ENCODE measurements at regions not wholly inside any gene's neighbourhood (a gene's known extent, or its start where the extent isn't known, plus 50 kb on each side); places are given as distances from the start of the nearest gene placed in this dataset.
"Not testable (repeated sequence)": the region's sequence is repeated elsewhere in the genome, so short reads cannot be mapped to it uniquely, and the experiment has no call there.

GRCh38 chr19:23560051-23560450 is 127.0 kb downstream of the ZNF675 start:
- H3K27ac ChIP-seq = no peak overlapping the region
- intact Hi-C loops (cut with DNase I; ENCODE audit: low total_unique reads) = no loop called here
- no peaks in the 10 kb centered on the region for H3K9me3 ChIP-seq
- H3K36me3 ChIP-seq (ENCODE audit: low read depth, missing control alignments) = no peaks in the 10 kb centered on the region
- no peak for DNase-seq
- WGBS, 2 donors = 85 to 94% methylated on average over 2 of the region's 2 CpGs
- TF ChIP-seq CTCF (IDR thresholded peaks at IDR 0.05) (no peak), POLR2A (IDR thresholded peaks at IDR 0.05) (no peak)
- no peaks in the 10 kb centered on the region for H3K27me3 ChIP-seq
- H3K4me1 ChIP-seq = no peaks in the 10 kb centered on the region
- no peak overlapping the region for H3K4me3 ChIP-seq

GRCh38 chr19:23558541-23558940 is 128.5 kb downstream of the ZNF675 start:
- no peaks in the 10 kb centered on the region for H3K9me3 ChIP-seq
- H3K36me3 ChIP-seq (ENCODE audit: low read depth, missing control alignments) = no peaks in the 10 kb centered on the region
- H3K27me3 ChIP-seq = no peaks in the 10 kb centered on the region
- no peak for TF ChIP-seq CTCF (IDR thresholded peaks at IDR 0.05)
- no peak for TF ChIP-seq POLR2A (IDR thresholded peaks at IDR 0.05)
- H3K27ac ChIP-seq = no peak overlapping the region
- 78 to 82% methylated on average over 4 of the region's 4 CpGs for WGBS, 2 donors
- no peak for DNase-seq
- intact Hi-C loops (cut with DNase I; ENCODE audit: low total_unique reads) = no loop called here
- H3K4me3 ChIP-seq = no peak overlapping the region
- H3K4me1 ChIP-seq = no peaks in the 10 kb centered on the region

- Histone ChIP-seq H3K27me3 (no peaks in the 10 kb centered on the region), H3K9me3 (no peaks in the 10 kb centered on the region), H3K36me3 (ENCODE audit: low read depth, missing control alignments) (no peaks in the 10 kb centered on the region), H3K4me3 (no peak overlapping the region), H3K4me1 (no peaks in the 10 kb centered on the region), H3K27ac (no peak overlapping the region)
- TF ChIP-seq POLR2A (IDR thresholded peaks at IDR 0.05) (no peak), CTCF (IDR thresholded peaks at IDR 0.05) (no peak)
- no peak for DNase-seq
- 62 to 76% methylated on average over 5 of the region's 5 CpGs for WGBS, 2 donors
- intact Hi-C loops (cut with DNase I; ENCODE audit: low total_unique reads) = no loop called here
Observed at GRCh38 chr19:23557381-23557780, 129.6 kb downstream of the ZNF675 start.

- 84 to 97% methylated on average over 1 of the region's 1 CpG for WGBS, 2 donors
- no peaks in the 10 kb centered on the region for H3K36me3 ChIP-seq (ENCODE audit: low read depth, missing control alignments)
- TF ChIP-seq POLR2A (IDR thresholded peaks at IDR 0.05) (no peak), CTCF (IDR thresholded peaks at IDR 0.05) (no peak)
- DNase-seq = no peak
- intact Hi-C loops (cut with DNase I; ENCODE audit: low total_unique reads) = no loop called here
- H3K9me3 ChIP-seq = no peaks in the 10 kb centered on the region
- no peak overlapping the region for H3K27ac ChIP-seq
- H3K4me1 ChIP-seq = no peaks in the 10 kb centered on the region
- no peak overlapping the region for H3K4me3 ChIP-seq
- no peaks in the 10 kb centered on the region for H3K27me3 ChIP-seq
Observed at GRCh38 chr19:23554548-23554947, 132.5 kb downstream of the ZNF675 start.

GRCh38 chr19:23550102-23550501 is 136.9 kb downstream of the ZNF675 start:
- H3K27ac ChIP-seq; H3K36me3 ChIP-seq (ENCODE audit: low read depth, missing control alignments); H3K27me3 ChIP-seq; H3K4me3 ChIP-seq; DNase-seq; H3K4me1 ChIP-seq; H3K9me3 ChIP-seq; intact Hi-C loops (cut with DNase I; ENCODE audit: low total_unique reads): not testable (repeated sequence)
- 92 to 94% methylated on average over 2 of the region's 2 CpGs for WGBS, 2 donors
